ENCODE measurements at regions not wholly inside any gene's neighbourhood (a gene's known extent, or its start where the extent isn't known, plus 50 kb on each side); places are given as distances from the start of the nearest gene placed in this dataset.

DNA sequence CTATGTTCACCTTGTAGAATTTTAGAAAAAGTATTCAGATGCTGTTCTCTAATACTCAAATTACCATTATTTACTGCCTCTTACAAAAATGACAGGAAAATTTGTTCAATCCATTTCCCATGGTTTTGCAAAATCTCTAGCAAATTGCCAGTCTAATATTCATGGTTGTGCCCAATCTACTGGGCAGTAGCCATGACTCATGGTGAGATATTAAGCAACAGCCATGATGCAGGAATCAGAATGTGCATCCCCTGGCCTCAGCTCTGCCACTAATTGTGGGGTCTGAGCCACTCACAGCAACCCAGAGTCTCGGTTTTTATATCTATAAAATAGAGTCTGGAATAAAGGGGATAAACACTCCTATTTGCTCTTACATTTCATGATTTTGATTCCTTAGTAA is 353.6 kb downstream of the DEPDC1B start:
- Histone ChIP-seq H3K79me2 (ENCODE audit: control insufficient read depth, insufficient read depth, low read length) (no peaks in the 10 kb centered on the region), H3K27ac (ENCODE audit: control insufficient read depth, insufficient read depth) (no peak overlapping the region), H3K4me3 (no peak overlapping the region), H2AFZ (ENCODE audit: control insufficient read depth, low read depth, low read length) (no peak overlapping the region), H3K4me2 (ENCODE audit: control insufficient read depth, insufficient read depth) (no peak overlapping the region), H3K27me3 (replicated peaks in 1 of 2; ENCODE audit: control insufficient read depth in 2 of 2, insufficient read depth in 2 of 2, low read length in 1 of 2) (no peaks in the 10 kb centered on the region), H3K9me3 (replicated peaks; ENCODE audit: control insufficient read depth, insufficient read depth, low read length) (no peaks in the 10 kb centered on the region), H3K4me1 (ENCODE audit: control insufficient read depth, insufficient read depth, low read length) (peaks cover under 1% of the 10 kb centered on the region), H3K36me3 (ENCODE audit: control insufficient read depth in 2 of 2, insufficient read depth in 2 of 2, low read length in 1 of 2) (no peaks in the 10 kb centered on the region), H4K20me1 (ENCODE audit: control insufficient read depth, insufficient read depth) (no peaks in the 10 kb centered on the region), H3K9ac (ENCODE audit: control insufficient read depth, insufficient read depth, low read length) (no peak overlapping the region)
- intact Hi-C loops (cut with micrococcal nuclease; ENCODE audit: unreplicated experiment) = no loop called here
- ChIA-PET SMC1A (ENCODE audit: uncharacterized antibody, unreplicated experiment) (interaction anchor here (1.0 kb wide), 2 partner anchors 28 to 160 kb away, joined by 3 to 4 read pairs; no protein-coding TSS in a partner anchor), CTCF (no interaction called here), RAD21 (ENCODE audit: unreplicated experiment) (no interaction called here), POLR2A (no interaction called here)
- in situ Hi-C loops (cut with MboI) = no loop called here
- no peak for FAIRE-seq
- no peak for TF ChIP-seq MTA2 (IDR thresholded peaks at IDR 0.05; ENCODE audit: low read depth)
- TF ChIP-seq SREBF2 (IDR thresholded peaks at IDR 0.05; ENCODE audit: low read length) = no peak
- TF ChIP-seq, protein P1, sequence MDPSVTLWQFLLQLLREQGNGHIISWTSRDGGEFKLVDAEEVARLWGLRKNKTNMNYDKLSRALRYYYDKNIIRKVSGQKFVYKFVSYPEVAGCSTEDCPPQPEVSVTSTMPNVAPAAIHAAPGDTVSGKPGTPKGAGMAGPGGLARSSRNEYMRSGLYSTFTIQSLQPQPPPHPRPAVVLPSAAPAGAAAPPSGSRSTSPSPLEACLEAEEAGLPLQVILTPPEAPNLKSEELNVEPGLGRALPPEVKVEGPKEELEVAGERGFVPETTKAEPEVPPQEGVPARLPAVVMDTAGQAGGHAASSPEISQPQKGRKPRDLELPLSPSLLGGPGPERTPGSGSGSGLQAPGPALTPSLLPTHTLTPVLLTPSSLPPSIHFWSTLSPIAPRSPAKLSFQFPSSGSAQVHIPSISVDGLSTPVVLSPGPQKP (IDR thresholded peaks at IDR 0.05; ENCODE audit: low read depth, low read length) = no peak
- TF ChIP-seq EGR1 (IDR thresholded peaks at IDR 0.05; ENCODE audit: borderline replicate concordance in 1 of 2, low read depth in 2 of 2, low read length in 2 of 2) = no peak
- no peak for TF ChIP-seq MTA3 (IDR thresholded peaks at IDR 0.05; ENCODE audit: borderline replicate concordance, low read length)
- no peak for TF ChIP-seq GABPA (IDR thresholded peaks at IDR 0.05; ENCODE audit: low read depth)
- TF ChIP-seq NR2C1 (IDR thresholded peaks at IDR 0.05) = no peak
- no peak for DNase-seq (ENCODE audit: low read depth, low spot score)
- 0% methylated on average over 1 of the region's 1 CpG for WGBS (ENCODE audit: insufficient coverage, insufficient replicate concordance, low lambda C conversion rate, missing lambda C conversion rate)
- no peak for ATAC-seq
- BruUV-seq (replicated peaks) = no TSS peak

DNA sequence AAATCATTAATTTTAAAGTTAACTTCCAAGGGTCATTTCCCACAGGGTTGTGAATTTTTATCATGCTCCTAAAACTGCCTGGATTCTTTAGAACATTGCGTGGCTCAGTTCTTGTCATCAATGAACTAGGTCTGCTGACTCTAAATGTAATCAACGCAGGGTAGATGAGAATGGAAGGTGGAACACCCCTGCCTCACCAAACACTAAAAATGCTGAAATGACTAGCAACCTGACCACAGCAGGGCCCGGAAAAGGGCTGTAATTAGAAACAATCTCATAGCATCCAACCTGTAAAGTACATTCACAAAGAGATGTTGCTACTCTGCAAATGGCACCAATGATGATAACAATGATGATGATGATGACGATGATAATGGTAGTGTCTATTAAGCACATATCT is 356.9 kb downstream of the DEPDC1B start:
- FAIRE-seq = peak; percentile 27
- ChIA-PET SMC1A (ENCODE audit: uncharacterized antibody, unreplicated experiment) (interaction anchor here (1.2 to 1.4 kb wide), 2 partner anchors 37 to 55 kb away, joined by 3 read pairs; no protein-coding TSS in a partner anchor), CTCF (no interaction called here), RAD21 (ENCODE audit: unreplicated experiment) (no interaction called here), POLR2A (no interaction called here)
- intact Hi-C loops (cut with micrococcal nuclease; ENCODE audit: unreplicated experiment) (no loop called here), in situ Hi-C loops (cut with MboI) (no loop called here)
- 76% methylated on average over 4 of the region's 4 CpGs for WGBS (ENCODE audit: insufficient coverage, insufficient replicate concordance, low lambda C conversion rate, missing lambda C conversion rate)
- H3K27ac ChIP-seq (ENCODE audit: control insufficient read depth, insufficient read depth) = no peak overlapping the region
- H2AFZ ChIP-seq (ENCODE audit: control insufficient read depth, low read depth, low read length) = no peak overlapping the region
- H3K27me3 ChIP-seq (replicated peaks in 1 of 2; ENCODE audit: control insufficient read depth in 2 of 2, insufficient read depth in 2 of 2, low read length in 1 of 2) = no peaks in the 10 kb centered on the region
- DNase-seq (ENCODE audit: low read depth, low spot score) = no peak
- H3K4me3 ChIP-seq = no peak overlapping the region
- H3K9me3 ChIP-seq (replicated peaks; ENCODE audit: control insufficient read depth, insufficient read depth, low read length) = no peaks in the 10 kb centered on the region
- H3K4me1 ChIP-seq (ENCODE audit: control insufficient read depth, insufficient read depth, low read length) = peaks cover 14% of the 10 kb centered on the region
- H4K20me1 ChIP-seq (ENCODE audit: control insufficient read depth, insufficient read depth) = no peaks in the 10 kb centered on the region
- no peak overlapping the region for H3K9ac ChIP-seq (ENCODE audit: control insufficient read depth, insufficient read depth, low read length)
- no TSS peak for BruUV-seq (replicated peaks)
- no peaks in the 10 kb centered on the region for H3K79me2 ChIP-seq (ENCODE audit: control insufficient read depth, insufficient read depth, low read length)
- no peak overlapping the region for H3K4me2 ChIP-seq (ENCODE audit: control insufficient read depth, insufficient read depth)
- no peaks in the 10 kb centered on the region for H3K36me3 ChIP-seq (ENCODE audit: control insufficient read depth in 2 of 2, insufficient read depth in 2 of 2, low read length in 1 of 2)
- ATAC-seq = no peak
- TF ChIP-seq IRF4 (IDR thresholded peaks at IDR 0.05; ENCODE audit: low read depth, low read length) (peak; percentile 71; the same call in 1 of the 2 replicates), FOXM1 (IDR thresholded peaks at IDR 0.05; ENCODE audit: low read depth, low read length) (0 out of 2 replicates have a peak, but pooled peaks have one; percentile 44), SUZ12 (IDR thresholded peaks at IDR 0.05; ENCODE audit: unreplicated experiment) (no peak), ETV6 (conservative IDR thresholded peaks at IDR 0.05 in 1 of 2, IDR thresholded peaks at IDR 0.05 in 1 of 2; ENCODE audit: borderline replicate concordance in 1 of 2, low read depth in 1 of 2) (0 out of 4 replicates have a peak, but pooled peaks of 1 of the 2 experiments have one; percentile 23), ZSCAN29 (IDR thresholded peaks at IDR 0.05) (no peak), CREM (IDR thresholded peaks at IDR 0.05; ENCODE audit: low read depth) (0 out of 2 replicates have a peak, but pooled peaks have one; percentile 16), JUNB (IDR thresholded peaks at IDR 0.05) (peak; percentile 71), MEF2A (IDR thresholded peaks at IDR 0.05; ENCODE audit: insufficient read depth, low read depth, low read length) (peak; percentile 57; the same call in 1 of the 2 replicates), GABPA (IDR thresholded peaks at IDR 0.05; ENCODE audit: low read depth) (no peak), ZNF384 (IDR thresholded peaks at IDR 0.05; ENCODE audit: borderline replicate concordance, low read depth, low read length) (no peak), CHD2 (IDR thresholded peaks at IDR 0.05; ENCODE audit: borderline replicate concordance, low read depth, low read length) (no peak), RUNX3 (IDR thresholded peaks at IDR 0.05; ENCODE audit: low read length) (peak; percentile 84), MTA2 (IDR thresholded peaks at IDR 0.05; ENCODE audit: low read depth) (no peak), EED (IDR thresholded peaks at IDR 0.05; ENCODE audit: low read depth) (0 out of 2 replicates have a peak, but pooled peaks have one; percentile 17), NFIC (IDR thresholded peaks at IDR 0.05; ENCODE audit: low read depth, low read length) (peak; percentile 44; the same call in 1 of the 2 replicates)
